ENCODE measurements at regions not wholly inside any gene's neighbourhood (a gene's known extent, or its start where the extent isn't known, plus 50 kb on each side); places are given as distances from the start of the nearest gene placed in this dataset.

GRCh38 chr6:40956936-40957335 lies 82.1 kb downstream of the UNC5CL start:
- ATAC-seq (replicated peaks in 1 of 4) (no peak), DNase-seq (no peak)
- Mint-ChIP-seq H3K4me1 (peaks cover 0 to under 1% (median under 1%) of the 10 kb centered on the region in 3 donors), H3K27me3 (peaks cover 5 to 16% of the 10 kb centered on the region in 2 donors), H3K36me3 (no peaks in the 10 kb centered on the region), H3K9me3 (no peaks in the 10 kb centered on the region), H3K4me3 (no peak overlapping the region), H3K27ac (no peak overlapping the region)
- ChIA-PET CTCF (no interaction called here), POLR2A (no interaction called here)
- H3K27ac ChIP-seq (ENCODE audit: low read length): no peak overlapping the region
- H3K4me3 ChIP-seq (ENCODE audit: control insufficient read depth in 1 of 2, extremely low read depth in 1 of 2, low read length in 1 of 2): no peak overlapping the region
- no peaks in the 10 kb centered on the region for H3K9me3 ChIP-seq
- H3K36me3 ChIP-seq (ENCODE audit: control insufficient read depth in 2 of 2, extremely low read depth in 1 of 2, insufficient read depth in 1 of 2, low read length in 1 of 2): no peaks in the 10 kb centered on the region
- 90% methylated on average over 2 of the region's 2 CpGs for whole genome bisulfite sequencing (ENCODE audit: insufficient coverage)
- no peaks in the 10 kb centered on the region for H3K4me1 ChIP-seq (ENCODE audit: control insufficient read depth in 1 of 2, extremely low read depth in 1 of 2, insufficient read depth in 2 of 2, low read length in 2 of 2)
- H3K27me3 ChIP-seq (replicated peaks in 1 of 2; ENCODE audit: control insufficient read depth in 2 of 2, extremely low read depth in 1 of 2, insufficient read depth in 2 of 2, low read length in 1 of 2): peaks cover 0 to 8% of the 10 kb centered on the region in 2 experiments

DNA sequence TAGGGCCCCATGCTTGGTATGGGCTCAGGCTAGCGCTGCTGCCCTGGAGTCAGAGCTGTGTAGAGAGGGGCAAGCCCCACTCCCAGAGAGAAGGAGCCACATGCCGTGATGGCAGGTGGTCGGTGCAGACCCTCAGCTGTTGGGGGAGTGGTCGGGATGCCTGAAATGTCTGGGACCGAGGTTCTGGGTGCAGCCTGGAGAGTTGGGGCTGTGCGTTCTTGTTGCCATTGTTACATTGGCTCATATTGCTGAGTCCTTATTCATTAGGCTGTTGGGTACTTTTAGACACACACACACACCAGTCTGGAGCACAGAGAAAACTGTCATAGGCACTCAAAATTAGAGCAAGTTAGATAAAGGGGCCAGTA lies 83.9 kb downstream of the UNC5CL start:
- H3K9me3 ChIP-seq: no peaks in the 10 kb centered on the region
- H3K27me3 Mint-ChIP-seq: peaks cover 14 to 27% of the 10 kb centered on the region in 2 donors
- peaks cover 0 to 11% of the 10 kb centered on the region in 2 experiments for H3K27me3 ChIP-seq (replicated peaks in 1 of 2; ENCODE audit: control insufficient read depth in 2 of 2, extremely low read depth in 1 of 2, insufficient read depth in 2 of 2, low read length in 1 of 2)
- WGBS (ENCODE audit: insufficient coverage): 93% methylated on average over 6 of the region's 6 CpGs
- DNase-seq (no peak), ATAC-seq (replicated peaks in 1 of 4) (no peak)
- no peak overlapping the region for H3K27ac ChIP-seq (ENCODE audit: low read length)
- H3K36me3 ChIP-seq (ENCODE audit: control insufficient read depth in 2 of 2, extremely low read depth in 1 of 2, insufficient read depth in 1 of 2, low read length in 1 of 2): no peaks in the 10 kb centered on the region
- H3K27ac Mint-ChIP-seq: no peak overlapping the region
- POLR2A ChIA-PET: no interaction called here
- no peaks in the 10 kb centered on the region for H3K9me3 Mint-ChIP-seq
- H3K4me1 ChIP-seq (ENCODE audit: control insufficient read depth in 1 of 2, extremely low read depth in 1 of 2, insufficient read depth in 2 of 2, low read length in 2 of 2): no peaks in the 10 kb centered on the region
- no peaks in the 10 kb centered on the region for H3K4me1 Mint-ChIP-seq
- CTCF ChIA-PET: no interaction called here
- no peak overlapping the region for H3K4me3 ChIP-seq (ENCODE audit: control insufficient read depth in 1 of 2, extremely low read depth in 1 of 2, low read length in 1 of 2)
- H3K4me3 Mint-ChIP-seq: no peak overlapping the region
- no peaks in the 10 kb centered on the region for H3K36me3 Mint-ChIP-seq

DNA sequence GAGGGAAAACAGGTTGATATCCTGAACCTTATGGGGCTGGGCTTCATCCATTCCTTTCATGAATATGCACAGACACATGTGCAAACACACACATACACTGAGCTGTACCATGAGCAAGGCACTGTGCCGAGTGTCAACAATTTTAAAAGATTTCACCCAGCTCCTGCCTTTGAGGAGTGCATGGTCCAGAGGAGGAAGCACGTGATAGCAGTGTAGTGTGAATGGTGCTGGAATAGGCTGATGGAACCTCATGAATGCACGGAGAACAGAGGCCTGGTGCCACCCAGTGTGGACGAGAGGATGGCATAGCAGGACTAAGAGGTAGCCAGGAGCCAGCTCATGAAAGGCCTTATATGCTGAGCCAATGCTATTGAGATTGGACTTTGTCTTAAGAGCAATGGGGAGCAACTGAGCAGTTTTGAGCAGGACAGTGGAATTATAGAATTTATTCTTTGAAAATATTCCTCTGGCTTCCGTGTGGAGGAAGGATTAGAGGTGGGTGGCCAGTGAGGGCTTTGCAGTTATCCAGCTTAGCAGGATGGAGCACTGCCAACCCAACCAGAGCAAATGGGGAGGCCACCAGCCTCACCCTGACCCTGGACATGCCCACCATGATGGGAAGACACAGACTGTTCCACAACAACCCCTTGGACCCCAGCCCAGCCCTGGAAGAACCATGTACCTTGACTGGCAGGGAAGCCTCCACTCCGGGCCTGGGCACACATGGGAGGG lies 84.4 kb downstream of the UNC5CL start:
- no peak overlapping the region for H3K4me3 Mint-ChIP-seq

DNA sequence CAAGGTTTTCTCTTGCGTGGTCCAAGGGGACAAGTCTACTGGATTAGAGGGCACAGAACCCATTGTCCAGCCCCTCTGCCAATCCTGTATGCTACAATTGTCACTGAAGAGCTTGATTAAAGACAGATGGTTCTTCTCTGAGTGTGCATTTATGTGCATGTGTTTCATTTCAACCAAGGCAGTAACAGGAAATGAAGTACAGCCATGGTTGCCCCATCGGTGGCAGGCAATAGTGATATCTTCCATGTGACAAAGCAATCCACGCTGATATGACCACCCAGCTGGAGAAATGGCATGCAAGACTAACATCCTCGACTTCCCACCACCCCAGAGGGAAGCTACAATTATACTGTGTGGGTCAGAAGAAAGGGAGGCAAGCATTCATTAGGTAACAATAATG lies 85.5 kb downstream of the UNC5CL start:
- Histone ChIP-seq H3K4me1 (ENCODE audit: control insufficient read depth in 1 of 2, extremely low read depth in 1 of 2, insufficient read depth in 2 of 2, low read length in 2 of 2) (no peaks in the 10 kb centered on the region), H3K36me3 (ENCODE audit: control insufficient read depth in 2 of 2, extremely low read depth in 1 of 2, insufficient read depth in 1 of 2, low read length in 1 of 2) (no peaks in the 10 kb centered on the region), H3K27me3 (replicated peaks in 1 of 2; ENCODE audit: control insufficient read depth in 2 of 2, extremely low read depth in 1 of 2, insufficient read depth in 2 of 2, low read length in 1 of 2) (peaks cover 0 to 15% of the 10 kb centered on the region in 2 experiments), H3K27ac (ENCODE audit: low read length) (no peak overlapping the region), H3K4me3 (ENCODE audit: control insufficient read depth in 1 of 2, extremely low read depth in 1 of 2, low read length in 1 of 2) (no peak overlapping the region), H3K9me3 (no peaks in the 10 kb centered on the region)
- Mint-ChIP-seq H3K4me1 (no peaks in the 10 kb centered on the region), H3K27ac (no peak overlapping the region), H3K27me3 (peaks cover 14 to 36% of the 10 kb centered on the region in 2 donors), H3K36me3 (no peaks in the 10 kb centered on the region), H3K4me3 (no peak overlapping the region), H3K9me3 (no peaks in the 10 kb centered on the region)
- DNase-seq (no peak), ATAC-seq (replicated peaks in 1 of 4) (no peak)
- ChIA-PET CTCF (no interaction called here), POLR2A (no interaction called here)
- WGBS (ENCODE audit: insufficient coverage): 67% methylated on average over 2 of the region's 4 CpGs

More for the DNA sequence above, 84.4 kb downstream of the UNC5CL start:
- H3K4me3 ChIP-seq (ENCODE audit: control insufficient read depth in 1 of 2, extremely low read depth in 1 of 2, low read length in 1 of 2): no peak overlapping the region
- H3K4me1 Mint-ChIP-seq: no peaks in the 10 kb centered on the region
- H3K9me3 ChIP-seq: no peaks in the 10 kb centered on the region
- H3K27ac ChIP-seq (ENCODE audit: low read length): no peak overlapping the region
- peaks cover 14 to 32% of the 10 kb centered on the region in 2 donors for H3K27me3 Mint-ChIP-seq
- 69% methylated on average over 6 of the region's 6 CpGs for WGBS (ENCODE audit: insufficient coverage)
- no peaks in the 10 kb centered on the region for H3K9me3 Mint-ChIP-seq
- ChIA-PET POLR2A (no interaction called here), CTCF (no interaction called here)
- no peaks in the 10 kb centered on the region for H3K36me3 ChIP-seq (ENCODE audit: control insufficient read depth in 2 of 2, extremely low read depth in 1 of 2, insufficient read depth in 1 of 2, low read length in 1 of 2)
- H3K4me1 ChIP-seq (ENCODE audit: control insufficient read depth in 1 of 2, extremely low read depth in 1 of 2, insufficient read depth in 2 of 2, low read length in 2 of 2): no peaks in the 10 kb centered on the region
- DNase-seq (no peak), ATAC-seq (replicated peaks in 1 of 4) (no peak)
- H3K27me3 ChIP-seq (replicated peaks in 1 of 2; ENCODE audit: control insufficient read depth in 2 of 2, extremely low read depth in 1 of 2, insufficient read depth in 2 of 2, low read length in 1 of 2): peaks cover 0 to 15% of the 10 kb centered on the region in 2 experiments
- no peaks in the 10 kb centered on the region for H3K36me3 Mint-ChIP-seq
- no peak overlapping the region for H3K27ac Mint-ChIP-seq

GRCh38 chr6:40950986-40951698 lies 87.9 kb downstream of the UNC5CL start:
- no peaks in the 10 kb centered on the region for H3K4me1 Mint-ChIP-seq
- DNase-seq: no peak
- H3K36me3 Mint-ChIP-seq: no peaks in the 10 kb centered on the region
- ChIA-PET POLR2A (no interaction called here), CTCF (no interaction called here)
- H3K9me3 Mint-ChIP-seq: no peaks in the 10 kb centered on the region
- H3K36me3 ChIP-seq (ENCODE audit: control insufficient read depth in 2 of 2, extremely low read depth in 1 of 2, insufficient read depth in 1 of 2, low read length in 1 of 2): no peaks in the 10 kb centered on the region
- WGBS (ENCODE audit: insufficient coverage): 77% methylated on average over 5 of the region's 7 CpGs
- no peak overlapping the region for H3K27ac Mint-ChIP-seq
- H3K4me1 ChIP-seq (ENCODE audit: control insufficient read depth in 1 of 2, extremely low read depth in 1 of 2, insufficient read depth in 2 of 2, low read length in 2 of 2): no peaks in the 10 kb centered on the region
- no peak overlapping the region for H3K4me3 Mint-ChIP-seq
- no peak for ATAC-seq (replicated peaks in 1 of 4)
- H3K4me3 ChIP-seq (ENCODE audit: control insufficient read depth in 1 of 2, extremely low read depth in 1 of 2, low read length in 1 of 2): no peak overlapping the region
- peaks cover 0 to 15% of the 10 kb centered on the region in 2 experiments for H3K27me3 ChIP-seq (replicated peaks in 1 of 2; ENCODE audit: control insufficient read depth in 2 of 2, extremely low read depth in 1 of 2, insufficient read depth in 2 of 2, low read length in 1 of 2)
- peaks cover 13 to 32% of the 10 kb centered on the region in 2 donors for H3K27me3 Mint-ChIP-seq
- no peak overlapping the region for H3K27ac ChIP-seq (ENCODE audit: low read length)
- no peaks in the 10 kb centered on the region for H3K9me3 ChIP-seq

DNA sequence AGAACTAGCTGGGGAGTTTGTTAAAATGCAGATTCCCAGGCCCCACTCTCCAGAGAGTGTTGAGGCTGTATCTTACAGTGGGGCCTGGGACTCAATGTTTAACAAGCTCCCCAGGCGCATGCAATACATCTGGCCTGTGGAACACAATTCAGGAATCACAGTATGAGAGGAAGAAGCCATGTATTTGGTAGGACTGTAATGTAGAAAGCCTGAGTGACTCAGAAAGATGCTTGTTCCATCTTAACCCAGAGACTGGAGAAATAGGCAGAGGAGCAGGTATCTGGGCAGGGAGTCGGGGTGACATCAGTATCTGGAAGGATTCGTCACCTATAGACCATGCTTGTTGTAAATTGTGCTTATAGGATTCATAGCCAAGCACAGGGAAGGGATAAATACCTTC lies 90.5 kb downstream of the UNC5CL start:
- H3K4me3 ChIP-seq (ENCODE audit: control insufficient read depth in 1 of 2, extremely low read depth in 1 of 2, low read length in 1 of 2): no peak overlapping the region
- ATAC-seq (replicated peaks in 1 of 4): no peak
- H3K36me3 ChIP-seq (ENCODE audit: control insufficient read depth in 2 of 2, extremely low read depth in 1 of 2, insufficient read depth in 1 of 2, low read length in 1 of 2): no peaks in the 10 kb centered on the region
- Mint-ChIP-seq H3K27me3 (peaks cover 12 to 29% of the 10 kb centered on the region in 2 donors), H3K4me3 (no peak overlapping the region), H3K9me3 (no peaks in the 10 kb centered on the region), H3K36me3 (no peaks in the 10 kb centered on the region), H3K4me1 (no peaks in the 10 kb centered on the region), H3K27ac (no peak overlapping the region)
- ChIA-PET CTCF (no interaction called here), POLR2A (no interaction called here)
- peaks cover 0 to 10% of the 10 kb centered on the region in 2 experiments for H3K27me3 ChIP-seq (replicated peaks in 1 of 2; ENCODE audit: control insufficient read depth in 2 of 2, extremely low read depth in 1 of 2, insufficient read depth in 2 of 2, low read length in 1 of 2)
- H3K9me3 ChIP-seq: no peaks in the 10 kb centered on the region
- no peak for DNase-seq
- no peaks in the 10 kb centered on the region for H3K4me1 ChIP-seq (ENCODE audit: control insufficient read depth in 1 of 2, extremely low read depth in 1 of 2, insufficient read depth in 2 of 2, low read length in 2 of 2)
- 100% methylated on average over 1 of the region's 3 CpGs for WGBS (ENCODE audit: insufficient coverage)
- H3K27ac ChIP-seq (ENCODE audit: low read length): no peak overlapping the region
